ENCODE measurements at regions not wholly inside any gene's neighbourhood (a gene's known extent, or its start where the extent isn't known, plus 50 kb on each side); places are given as distances from the start of the nearest gene placed in this dataset.

DNA sequence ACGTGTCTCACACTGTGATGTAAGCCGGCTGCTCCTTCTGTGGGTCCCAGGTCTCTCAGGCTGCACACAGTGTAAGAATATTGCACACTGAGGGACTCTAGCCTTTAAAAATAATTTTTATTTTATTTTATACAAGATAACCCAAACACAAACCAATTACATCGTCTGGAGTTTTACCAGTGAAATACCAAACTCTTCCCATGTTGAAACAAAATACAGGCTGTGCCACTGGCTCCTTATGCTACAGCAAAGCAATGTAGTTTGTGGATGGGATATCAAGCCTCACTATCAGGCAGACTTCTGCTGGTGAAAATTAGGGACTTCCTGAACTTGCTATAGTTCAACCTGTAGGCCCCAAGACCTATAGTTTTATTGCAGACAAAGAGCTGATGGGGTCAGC is 311.3 kb upstream of the SLCO3A1 start:
- ChIA-PET POLR2A (no interaction called here), CTCF (no interaction called here)
- TF ChIP-seq CTCF (IDR thresholded peaks at IDR 0.05; ENCODE audit: control extremely low read depth, extremely low read depth, low read depth, missing control alignments): no peak
- no peak for DNase-seq (ENCODE audit: extremely low spot score)

DNA sequence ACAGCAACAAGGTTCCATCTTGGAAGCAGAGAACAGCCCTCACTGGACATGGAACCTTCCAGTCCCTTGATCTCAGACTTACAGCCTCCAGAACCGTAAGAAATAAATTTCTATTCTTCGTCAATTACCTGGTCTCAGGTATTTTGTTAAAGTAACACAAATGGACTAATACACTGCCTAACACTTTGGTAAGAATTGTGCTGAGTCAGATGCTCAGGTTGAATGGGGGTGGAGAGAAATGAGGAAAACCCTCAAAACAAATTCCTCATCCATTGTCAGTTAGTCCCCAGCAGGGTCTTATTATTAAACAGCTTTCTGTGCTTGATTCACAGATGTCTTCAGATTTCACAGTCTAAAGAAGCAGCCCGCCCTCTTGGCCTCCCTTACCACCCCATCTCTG is 306.2 kb upstream of the SLCO3A1 start:
- ChIA-PET CTCF (no interaction called here), POLR2A (no interaction called here)
- DNase-seq (ENCODE audit: extremely low spot score): no peak
- TF ChIP-seq CTCF (IDR thresholded peaks at IDR 0.05; ENCODE audit: control extremely low read depth, extremely low read depth, low read depth, missing control alignments): no peak

GRCh38 chr15:91548549-91548948 is 305.0 kb upstream of the SLCO3A1 start:
- POLR2A ChIA-PET: no interaction called here
- TF ChIP-seq CTCF (IDR thresholded peaks at IDR 0.05; ENCODE audit: control extremely low read depth, extremely low read depth, low read depth, missing control alignments): no peak
- CTCF ChIA-PET: no interaction called here
- no peak for DNase-seq (ENCODE audit: extremely low spot score)

DNA sequence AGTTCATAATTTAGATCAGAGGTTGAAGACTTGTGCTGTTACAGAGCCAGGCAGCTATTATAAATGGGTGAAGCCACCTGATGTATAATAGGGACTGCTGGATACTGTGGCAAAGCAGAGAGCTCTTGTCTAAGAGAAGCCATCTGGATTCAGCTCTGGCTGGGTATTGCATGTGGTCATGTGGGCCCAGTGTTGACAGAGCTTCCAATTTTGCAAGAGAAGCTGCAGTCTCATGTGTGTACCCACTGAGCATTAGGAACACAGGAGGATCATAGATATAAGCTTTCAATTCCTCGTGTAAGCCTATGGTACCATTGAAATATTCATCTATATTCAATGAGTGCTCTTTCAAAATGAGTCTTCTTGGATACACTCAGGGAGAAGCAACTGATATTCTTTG is 303.9 kb upstream of the SLCO3A1 start:
- TF ChIP-seq CTCF (IDR thresholded peaks at IDR 0.05; ENCODE audit: control extremely low read depth, extremely low read depth, low read depth, missing control alignments): no peak
- CTCF ChIA-PET: no interaction called here
- no peak for DNase-seq (ENCODE audit: extremely low spot score)
- POLR2A ChIA-PET: no interaction called here

GRCh38 chr15:91552555-91552954 is 301.0 kb upstream of the SLCO3A1 start:
- CTCF ChIA-PET: no interaction called here
- POLR2A ChIA-PET: no interaction called here
- TF ChIP-seq CTCF (IDR thresholded peaks at IDR 0.05; ENCODE audit: control extremely low read depth, extremely low read depth, low read depth, missing control alignments): no peak
- DNase-seq (ENCODE audit: extremely low spot score): no peak

DNA sequence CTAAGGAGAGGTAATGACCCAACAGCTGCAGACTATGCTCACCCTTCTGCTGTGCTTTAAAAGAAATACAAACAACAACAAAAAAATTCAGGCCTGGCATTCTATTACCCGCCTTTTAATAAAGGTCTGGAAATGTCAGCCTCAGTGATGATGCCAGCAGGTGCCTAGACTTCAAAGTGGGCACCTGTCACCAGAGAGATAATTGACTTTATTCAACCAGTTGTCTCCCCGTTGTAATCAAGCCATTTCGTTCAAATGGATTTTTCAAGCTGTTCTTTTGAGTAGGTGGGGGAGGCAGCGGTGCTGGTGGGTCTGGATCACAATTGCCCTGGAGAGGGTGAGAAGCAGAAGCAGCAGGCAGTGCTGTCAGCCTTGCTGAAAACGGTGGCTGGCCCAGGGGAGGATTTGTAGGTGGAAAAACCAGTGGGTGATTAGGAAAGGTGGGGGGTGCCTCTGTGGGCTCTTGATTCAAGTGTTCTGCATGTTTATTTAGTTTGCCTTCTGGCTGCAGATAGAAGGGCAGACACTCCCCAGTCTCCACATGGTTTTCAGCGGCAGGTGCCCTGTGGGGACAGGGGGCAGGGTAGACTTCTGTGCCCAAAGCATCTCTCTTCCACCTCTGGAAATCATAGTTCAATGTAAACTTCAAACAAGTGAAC is 300.2 kb upstream of the SLCO3A1 start:
- ChIA-PET CTCF (no interaction called here), POLR2A (no interaction called here)
- no peak for DNase-seq (ENCODE audit: extremely low spot score)
- no peak for TF ChIP-seq CTCF (IDR thresholded peaks at IDR 0.05; ENCODE audit: control extremely low read depth, extremely low read depth, low read depth, missing control alignments)

GRCh38 chr15:91555312-91555711 is 298.2 kb upstream of the SLCO3A1 start:
- CTCF ChIA-PET: no interaction called here
- no peak for DNase-seq (ENCODE audit: extremely low spot score)
- POLR2A ChIA-PET: no interaction called here
- no peak for TF ChIP-seq CTCF (IDR thresholded peaks at IDR 0.05; ENCODE audit: control extremely low read depth, extremely low read depth, low read depth, missing control alignments)

All from GM10248 (cell line).